Activated naive CD8-positive, alpha-beta T cell (primary cell): ENCODE measurements at regions not wholly inside any gene's neighbourhood (a gene's known extent, or its start where the extent isn't known, plus 50 kb on each side); places are given as distances from the start of the nearest gene placed in this dataset.

ENCODE experiments used
- H3K27ac Mint-ChIP-seq: one replicate; pipeline ENCODE4 v1.8.0; 2021; ENCODE audit warnings: mixed read lengths
- H3K27me3 Mint-ChIP-seq: one replicate; pipeline ENCODE4 v1.8.0; 2021; ENCODE audit warnings: mixed read lengths
- H3K36me3 Mint-ChIP-seq: one replicate; pipeline ENCODE4 v1.8.0; 2021; ENCODE audit warnings: mixed read lengths
- H3K4me1 Mint-ChIP-seq: one replicate; pipeline ENCODE4 v1.8.0; 2021; ENCODE audit warnings: low read depth, mixed read lengths
- H3K4me3 Mint-ChIP-seq: one replicate; pipeline ENCODE4 v1.8.0; 2021; ENCODE audit warnings: mild to moderate bottlenecking, mixed read lengths
- H3K9me3 Mint-ChIP-seq: one replicate; pipeline ENCODE4 v1.8.0; 2021; ENCODE audit warnings: low read depth, mixed read lengths

- no peak overlapping the region for H3K4me3 Mint-ChIP-seq
- H3K9me3 Mint-ChIP-seq: peaks cover 7% of the 10 kb centered on the region
- no peaks in the 10 kb centered on the region for H3K27me3 Mint-ChIP-seq
- H3K36me3 Mint-ChIP-seq: peaks cover 16% of the 10 kb centered on the region
- H3K4me1 Mint-ChIP-seq: peaks cover 86% of the 10 kb centered on the region
- no peak overlapping the region for H3K27ac Mint-ChIP-seq
Observed at GRCh38 chr12:91989143-91989542, 156.5 kb downstream of the BTG1 start.

- no peak overlapping the region for H3K4me3 Mint-ChIP-seq
- peaks cover 16% of the 10 kb centered on the region for H3K36me3 Mint-ChIP-seq
- H3K27ac Mint-ChIP-seq: peak overlapping the region; percentile 17
- H3K27me3 Mint-ChIP-seq: no peaks in the 10 kb centered on the region
- H3K9me3 Mint-ChIP-seq: peaks cover 3% of the 10 kb centered on the region
- H3K4me1 Mint-ChIP-seq: peaks cover 78% of the 10 kb centered on the region
Observed at GRCh38 chr12:91988086-91988923, 157.3 kb downstream of the BTG1 start.

- peak overlapping the region; percentile 10 for H3K4me3 Mint-ChIP-seq
Observed at GRCh38 chr12:91986084-91986483, 159.6 kb downstream of the BTG1 start.

GRCh38 chr12:91985002-91985787 lies 160.5 kb downstream of the BTG1 start:
- H3K36me3 Mint-ChIP-seq: peaks cover 20% of the 10 kb centered on the region
- H3K27me3 Mint-ChIP-seq: no peaks in the 10 kb centered on the region
- peak overlapping the region; percentile 12 for H3K27ac Mint-ChIP-seq
- no peak overlapping the region for H3K4me3 Mint-ChIP-seq
- H3K9me3 Mint-ChIP-seq: peaks cover 3% of the 10 kb centered on the region
- peaks cover 71% of the 10 kb centered on the region for H3K4me1 Mint-ChIP-seq

More at GRCh38 chr12:91986084-91986483, 159.6 kb downstream of the BTG1 start:
- H3K36me3 Mint-ChIP-seq: peaks cover 18% of the 10 kb centered on the region
- H3K27me3 Mint-ChIP-seq: no peaks in the 10 kb centered on the region
- H3K9me3 Mint-ChIP-seq: peaks cover 3% of the 10 kb centered on the region
- H3K4me1 Mint-ChIP-seq: peaks cover 75% of the 10 kb centered on the region
- peak overlapping the region; percentile 5 for H3K27ac Mint-ChIP-seq

- H3K27ac Mint-ChIP-seq: no peak overlapping the region
- peaks cover 3% of the 10 kb centered on the region for H3K9me3 Mint-ChIP-seq
- peak overlapping the region; percentile 42 for H3K4me3 Mint-ChIP-seq
- H3K36me3 Mint-ChIP-seq: peaks cover 23% of the 10 kb centered on the region
- H3K4me1 Mint-ChIP-seq: peaks cover 69% of the 10 kb centered on the region
- no peaks in the 10 kb centered on the region for H3K27me3 Mint-ChIP-seq
Observed at GRCh38 chr12:91984556-91984955, 161.1 kb downstream of the BTG1 start.

- peaks cover 3% of the 10 kb centered on the region for H3K9me3 Mint-ChIP-seq
- H3K4me1 Mint-ChIP-seq: peaks cover 68% of the 10 kb centered on the region
- H3K36me3 Mint-ChIP-seq: peaks cover 20% of the 10 kb centered on the region
- H3K27me3 Mint-ChIP-seq: no peaks in the 10 kb centered on the region
- no peak overlapping the region for H3K4me3 Mint-ChIP-seq
- H3K27ac Mint-ChIP-seq: no peak overlapping the region
Observed at GRCh38 chr12:91983935-91984334, 161.7 kb downstream of the BTG1 start.

- H3K27me3 Mint-ChIP-seq: no peaks in the 10 kb centered on the region
- H3K9me3 Mint-ChIP-seq: peaks cover 3% of the 10 kb centered on the region
- H3K4me1 Mint-ChIP-seq: peaks cover 68% of the 10 kb centered on the region
- H3K4me3 Mint-ChIP-seq: no peak overlapping the region
- no peak overlapping the region for H3K27ac Mint-ChIP-seq
- H3K36me3 Mint-ChIP-seq: peaks cover 22% of the 10 kb centered on the region
Observed at GRCh38 chr12:91982946-91983345, 162.7 kb downstream of the BTG1 start.

- no peak overlapping the region for H3K4me3 Mint-ChIP-seq
- no peaks in the 10 kb centered on the region for H3K27me3 Mint-ChIP-seq
- peaks cover 21% of the 10 kb centered on the region for H3K36me3 Mint-ChIP-seq
- no peak overlapping the region for H3K27ac Mint-ChIP-seq
- H3K4me1 Mint-ChIP-seq: peaks cover 60% of the 10 kb centered on the region
- peaks cover 8% of the 10 kb centered on the region for H3K9me3 Mint-ChIP-seq
Observed at GRCh38 chr12:91980389-91980821, 165.2 kb downstream of the BTG1 start.

- Mint-ChIP-seq H3K4me1 (peaks cover 62% of the 10 kb centered on the region), H3K4me3 (peak overlapping the region; percentile 36), H3K9me3 (peaks cover 8% of the 10 kb centered on the region), H3K27me3 (no peaks in the 10 kb centered on the region), H3K36me3 (peaks cover 21% of the 10 kb centered on the region), H3K27ac (peak overlapping the region; percentile 78)
Observed at GRCh38 chr12:91978143-91978542, 167.5 kb downstream of the BTG1 start.

GRCh38 chr12:91975891-91976290 lies 169.8 kb downstream of the BTG1 start:
- H3K36me3 Mint-ChIP-seq: peaks cover 12% of the 10 kb centered on the region
- H3K9me3 Mint-ChIP-seq: peaks cover 5% of the 10 kb centered on the region
- no peaks in the 10 kb centered on the region for H3K27me3 Mint-ChIP-seq
- H3K4me3 Mint-ChIP-seq: no peak overlapping the region
- no peak overlapping the region for H3K27ac Mint-ChIP-seq
- peaks cover 55% of the 10 kb centered on the region for H3K4me1 Mint-ChIP-seq

GRCh38 chr12:91974541-91975085 lies 171.0 kb downstream of the BTG1 start:
- Mint-ChIP-seq H3K36me3 (peaks cover 13% of the 10 kb centered on the region), H3K27me3 (no peaks in the 10 kb centered on the region), H3K4me3 (no peak overlapping the region), H3K27ac (no peak overlapping the region), H3K9me3 (peaks cover 5% of the 10 kb centered on the region), H3K4me1 (peaks cover 48% of the 10 kb centered on the region)

- H3K4me1 Mint-ChIP-seq: peaks cover 43% of the 10 kb centered on the region
Observed at GRCh38 chr12:91973813-91974212, 171.8 kb downstream of the BTG1 start.

GRCh38 chr12:91972896-91973295 lies 172.8 kb downstream of the BTG1 start:
- H3K36me3 Mint-ChIP-seq: peaks cover 10% of the 10 kb centered on the region
- no peak overlapping the region for H3K4me3 Mint-ChIP-seq
- H3K27ac Mint-ChIP-seq: no peak overlapping the region
- H3K4me1 Mint-ChIP-seq: peaks cover 35% of the 10 kb centered on the region
- H3K9me3 Mint-ChIP-seq: peaks cover 5% of the 10 kb centered on the region
- no peaks in the 10 kb centered on the region for H3K27me3 Mint-ChIP-seq

More at GRCh38 chr12:91973813-91974212, 171.8 kb downstream of the BTG1 start:
- Mint-ChIP-seq H3K4me3 (no peak overlapping the region), H3K27ac (no peak overlapping the region), H3K9me3 (peaks cover 5% of the 10 kb centered on the region), H3K27me3 (no peaks in the 10 kb centered on the region), H3K36me3 (peaks cover 12% of the 10 kb centered on the region)

GRCh38 chr12:91968777-91969171 lies 176.9 kb downstream of the BTG1 start:
- Mint-ChIP-seq H3K36me3 (peaks cover 16% of the 10 kb centered on the region), H3K4me3 (no peak overlapping the region), H3K27ac (no peak overlapping the region), H3K27me3 (no peaks in the 10 kb centered on the region), H3K9me3 (no peaks in the 10 kb centered on the region), H3K4me1 (peaks cover 23% of the 10 kb centered on the region)
